ENCODE measurements at regions not wholly inside any gene's neighbourhood (a gene's known extent, or its start where the extent isn't known, plus 50 kb on each side); places are given as distances from the start of the nearest gene placed in this dataset.
A peak's percentile ranks its signal among the peaks of the same experiment; 100 is the strongest.

DNA sequence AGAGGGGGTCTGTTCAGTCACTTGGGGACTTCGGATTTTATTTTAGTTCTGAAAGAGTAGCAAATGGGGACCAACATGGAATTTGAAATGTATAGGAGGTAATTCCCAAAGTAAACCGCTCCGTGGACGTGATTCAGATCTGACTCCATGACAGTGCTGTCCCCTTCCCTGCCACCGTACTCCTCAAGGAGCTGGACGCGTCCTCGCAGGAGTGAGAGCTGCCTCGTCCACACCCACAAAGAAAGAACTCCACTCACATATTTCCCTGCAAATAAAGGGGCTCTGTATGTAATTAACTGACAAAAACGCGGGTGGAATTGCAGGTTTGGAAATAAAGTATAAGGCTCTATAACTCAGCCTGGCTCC lies 183.6 kb downstream of the ETS2 start:
- DNase-seq (ENCODE audit: low read depth, low spot score), result no peak
- H3K27ac ChIP-seq, result no peak overlapping the region

DNA sequence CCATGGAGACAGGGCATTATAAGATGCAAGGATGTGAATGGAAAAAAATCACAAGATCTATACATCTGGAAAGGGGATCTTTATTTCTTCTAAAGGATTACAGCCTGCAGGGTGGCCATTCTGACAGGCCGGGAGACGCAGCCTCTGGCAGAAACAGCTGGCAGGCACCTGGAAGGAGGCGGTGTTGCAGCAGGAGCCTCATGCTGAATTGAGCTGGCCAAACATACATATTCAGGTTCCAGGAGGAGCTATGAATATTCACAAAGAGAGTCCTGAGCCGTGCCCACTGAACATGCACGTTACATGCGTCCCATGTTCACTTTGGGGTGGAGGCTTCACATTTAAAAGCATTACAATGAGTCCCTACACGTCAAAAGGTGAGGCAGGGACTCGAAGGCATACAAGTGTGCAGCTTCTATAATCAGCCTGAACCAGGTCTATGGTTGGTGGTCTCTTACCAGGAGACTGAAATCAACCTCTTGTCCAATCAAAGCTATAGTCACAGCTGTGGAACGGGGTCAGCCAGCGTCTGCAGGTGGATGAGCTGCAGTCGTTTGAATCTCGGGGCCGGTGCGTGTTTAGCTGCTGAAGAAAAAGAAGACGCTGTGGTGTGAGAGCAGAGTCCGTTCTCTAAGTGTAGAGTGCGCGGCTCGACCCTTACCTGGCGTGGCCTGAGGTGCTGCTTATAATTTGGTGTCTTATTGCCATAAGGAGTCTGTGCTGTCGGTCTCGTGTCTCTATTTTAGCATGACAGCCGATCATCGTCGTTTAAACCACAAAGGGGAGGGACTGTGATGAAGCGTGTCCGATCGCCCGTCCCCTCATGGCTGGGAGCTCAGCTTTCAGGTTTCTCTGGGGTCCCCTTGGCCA lies 183.0 kb downstream of the ETS2 start:
- no peak for DNase-seq (ENCODE audit: low read depth, low spot score)
- no peak overlapping the region for H3K27ac ChIP-seq

DNA sequence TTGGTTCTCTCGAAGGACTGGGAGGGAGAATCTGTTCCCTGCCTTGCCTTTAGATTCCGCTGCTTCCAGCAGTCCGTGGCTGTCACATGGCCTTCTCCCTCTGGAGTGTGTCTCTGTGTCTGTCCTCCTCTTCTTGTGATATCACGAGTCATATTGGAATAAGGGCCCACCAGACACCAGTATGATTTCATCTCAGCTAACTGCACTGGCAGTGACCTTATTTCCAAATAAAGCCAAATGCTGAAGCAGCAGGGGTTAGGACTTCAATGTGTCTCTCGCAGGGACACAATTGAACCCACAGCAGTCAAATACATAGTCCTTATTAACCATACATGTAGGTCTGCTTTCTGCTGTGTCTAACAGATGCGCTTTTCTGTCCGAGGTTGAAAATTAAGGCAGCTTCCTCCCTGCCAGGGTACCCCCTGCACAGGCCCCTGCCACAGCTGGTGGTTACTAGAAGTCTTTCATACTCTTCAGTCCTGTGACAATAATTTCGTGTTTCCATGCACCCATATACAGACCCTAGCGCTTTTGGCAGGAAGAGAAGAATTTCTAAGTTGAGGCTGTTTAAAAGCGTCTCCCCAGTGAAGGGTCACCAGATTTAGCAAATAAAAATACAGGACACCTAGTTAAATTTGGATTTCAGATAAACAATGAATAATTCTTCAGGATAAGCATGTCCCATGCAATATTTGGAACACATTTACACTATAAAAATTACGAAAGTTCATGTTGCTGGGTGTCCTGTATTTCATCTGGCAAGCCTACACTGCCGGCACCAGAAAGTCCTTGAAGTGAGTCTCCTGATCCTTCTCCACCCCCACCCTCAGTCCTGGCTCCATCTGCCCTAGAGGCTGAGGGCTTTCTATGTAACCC lies 182.1 kb downstream of the ETS2 start:
- H3K27ac ChIP-seq, result no peak overlapping the region
- DNase-seq (ENCODE audit: low read depth, low spot score), result no peak

DNA sequence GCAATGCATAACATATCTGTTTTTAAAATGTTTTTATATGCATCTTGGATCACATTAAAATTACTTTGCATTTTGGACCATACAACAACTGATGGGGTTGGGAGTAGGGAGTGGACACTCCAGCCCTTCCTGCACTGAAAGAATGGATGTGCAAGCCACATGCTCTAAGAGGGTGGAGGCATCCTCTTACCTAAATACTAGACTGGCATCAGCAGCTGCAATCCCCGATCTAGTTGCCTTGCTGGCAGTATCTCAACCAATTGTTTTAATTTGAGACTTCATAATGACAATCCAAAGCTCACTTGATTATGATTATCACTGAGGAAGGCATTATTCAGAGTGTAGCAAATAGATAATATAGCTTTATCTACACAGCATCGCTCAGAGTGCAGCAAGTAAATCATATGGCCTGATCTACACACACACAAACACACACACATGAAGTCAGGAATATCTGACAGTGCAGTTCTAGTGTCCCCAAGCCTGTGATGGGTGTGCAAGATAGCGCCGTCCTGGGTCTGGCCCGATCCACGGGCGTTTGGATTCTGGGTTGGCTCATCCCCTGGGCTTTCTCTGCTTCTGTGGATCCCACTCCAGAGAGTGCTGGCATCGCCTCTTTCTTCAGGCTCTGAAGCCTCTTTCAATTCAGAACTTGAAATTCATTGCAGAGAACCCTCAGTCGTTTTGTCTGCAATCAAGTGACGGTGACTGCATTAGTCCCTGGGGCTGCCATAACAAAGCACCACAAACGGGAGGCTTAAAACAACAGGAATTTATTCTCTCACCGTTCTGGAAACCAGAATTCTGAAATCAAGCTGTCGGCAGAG lies 181.3 kb downstream of the ETS2 start:
- DNase-seq (ENCODE audit: low read depth, low spot score), result no peak
- H3K27ac ChIP-seq, result no peak overlapping the region

DNA sequence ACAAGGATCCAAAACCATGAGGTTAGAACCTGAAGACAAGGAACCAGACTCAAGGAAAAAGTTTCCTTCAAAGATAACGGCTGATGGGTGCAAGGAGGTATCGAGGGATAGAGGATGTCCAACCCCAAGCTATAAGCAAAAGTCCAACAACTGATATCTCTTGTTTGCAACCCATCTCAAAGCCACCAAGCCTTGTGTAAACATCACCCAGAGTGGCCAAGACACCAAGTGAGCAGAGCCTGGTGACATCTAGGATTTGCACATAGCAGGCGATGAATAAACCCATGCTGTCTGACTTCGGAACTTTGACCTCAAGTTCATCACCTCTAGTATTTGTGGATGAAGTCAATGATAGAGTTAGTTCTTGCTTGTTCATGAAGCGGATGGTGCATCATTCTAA lies 180.7 kb downstream of the ETS2 start:
- DNase-seq (ENCODE audit: low read depth, low spot score), result no peak
- H3K27ac ChIP-seq, result no peak overlapping the region

DNA sequence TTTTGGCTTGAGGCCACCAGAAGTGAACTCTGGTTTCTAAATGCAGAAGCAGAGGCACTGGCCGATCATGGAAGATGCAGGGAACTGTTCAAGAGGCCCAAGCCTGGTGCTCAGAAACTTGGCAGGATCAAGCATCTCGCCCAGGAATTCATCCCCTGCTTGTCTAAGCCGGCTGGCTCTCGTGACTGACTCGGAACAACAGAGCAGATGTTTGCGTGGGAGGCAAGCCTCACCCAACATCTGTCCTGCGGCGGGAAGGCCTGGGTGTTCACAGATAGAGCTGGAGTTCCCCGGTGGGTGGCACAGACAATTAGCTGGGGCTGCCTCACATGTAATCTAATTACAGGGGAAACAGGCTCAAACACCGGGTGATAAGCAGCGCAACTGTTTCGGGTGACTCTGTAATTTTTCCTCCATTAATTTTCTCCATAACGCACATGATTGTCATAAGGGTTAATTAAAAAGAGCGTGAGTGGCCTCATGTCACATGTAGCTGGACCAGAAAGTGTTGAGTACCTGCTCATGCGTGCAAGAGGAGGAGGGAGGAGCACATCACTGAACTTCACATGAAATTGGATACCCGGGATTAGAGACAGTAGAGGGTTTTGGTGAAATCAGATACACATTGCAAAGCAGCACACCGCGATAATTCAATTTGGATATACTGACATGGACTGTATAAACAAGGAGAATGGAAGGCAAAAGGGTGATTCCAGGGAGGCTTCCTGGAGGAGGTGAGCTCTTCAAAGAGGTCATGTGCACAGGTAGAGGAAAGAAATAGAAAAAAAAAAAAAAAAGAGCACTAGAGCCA lies 180.0 kb downstream of the ETS2 start:
- peak; percentile 44 for DNase-seq (ENCODE audit: low read depth, low spot score)
- H3K27ac ChIP-seq, result no peak overlapping the region

DNA sequence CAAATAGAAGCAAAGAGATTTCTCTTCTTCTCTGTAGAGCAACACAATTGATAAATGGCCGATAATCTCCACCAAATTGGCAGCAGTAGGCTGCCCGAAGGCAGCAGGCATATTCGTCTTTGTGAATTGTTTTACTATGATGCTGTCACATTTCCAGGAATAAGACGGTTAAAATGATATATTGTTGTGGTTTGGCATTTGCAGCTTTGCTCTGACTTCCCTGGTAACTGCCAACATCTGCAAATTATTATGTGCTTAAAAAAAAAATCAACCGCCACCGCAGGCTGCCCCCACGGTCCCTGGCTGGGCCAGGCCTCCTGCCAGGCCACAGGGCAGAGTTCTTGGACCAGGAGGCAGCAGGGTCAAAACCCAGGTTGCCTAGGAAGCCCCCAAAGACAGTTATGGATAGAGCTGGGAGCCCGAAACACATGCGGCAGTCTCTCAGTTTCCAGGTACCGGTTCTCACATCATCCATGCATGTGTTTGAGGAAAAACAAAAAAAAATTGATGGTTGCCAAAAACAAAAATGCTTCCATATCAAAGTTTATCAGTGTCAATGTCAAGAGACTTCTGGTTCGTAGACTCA lies 179.3 kb downstream of the ETS2 start:
- no peak for DNase-seq (ENCODE audit: low read depth, low spot score)
- no peak overlapping the region for H3K27ac ChIP-seq

DNA sequence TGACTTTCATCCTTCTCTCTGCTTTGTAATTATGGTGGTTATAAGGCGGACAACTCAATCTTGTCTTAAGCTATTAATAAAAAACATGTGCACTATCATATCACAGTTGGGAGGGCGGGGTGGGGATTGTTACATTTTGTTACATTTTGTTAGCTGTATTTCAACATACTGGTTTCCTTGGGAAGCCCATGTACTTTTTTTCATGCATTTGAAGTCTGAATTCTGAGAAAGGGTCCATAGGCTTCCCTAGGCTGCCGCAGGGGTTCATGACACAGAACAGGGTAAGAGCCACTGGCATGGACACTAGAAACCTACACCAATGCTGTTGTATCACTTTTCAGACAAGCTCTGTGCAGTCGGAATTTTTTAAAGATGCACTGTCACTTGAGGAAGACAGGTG lies 178.8 kb downstream of the ETS2 start:
- DNase-seq (ENCODE audit: low read depth, low spot score), result no peak
- H3K27ac ChIP-seq, result no peak overlapping the region

DNA sequence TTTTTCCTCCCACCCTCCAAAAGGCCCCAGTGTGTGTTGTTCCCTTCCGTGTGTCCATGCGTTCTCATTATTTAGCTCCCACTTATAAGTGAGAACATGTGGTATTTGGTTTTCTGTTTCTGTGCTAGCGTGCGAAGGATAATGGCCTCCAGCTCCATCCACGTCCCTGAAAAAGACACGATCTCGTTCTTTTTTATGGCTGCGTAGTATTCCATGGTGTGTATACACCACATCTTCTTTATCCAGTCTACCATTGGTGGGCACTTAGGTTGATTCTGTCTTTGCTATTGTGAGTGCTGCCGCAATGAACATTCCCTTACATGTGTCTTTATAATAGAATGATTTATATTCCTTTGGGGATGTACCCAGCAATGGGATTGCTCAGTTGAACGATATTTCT lies 177.8 kb downstream of the ETS2 start:
- no peak overlapping the region for H3K27ac ChIP-seq
- DNase-seq (ENCODE audit: low read depth, low spot score), result no peak

DNA sequence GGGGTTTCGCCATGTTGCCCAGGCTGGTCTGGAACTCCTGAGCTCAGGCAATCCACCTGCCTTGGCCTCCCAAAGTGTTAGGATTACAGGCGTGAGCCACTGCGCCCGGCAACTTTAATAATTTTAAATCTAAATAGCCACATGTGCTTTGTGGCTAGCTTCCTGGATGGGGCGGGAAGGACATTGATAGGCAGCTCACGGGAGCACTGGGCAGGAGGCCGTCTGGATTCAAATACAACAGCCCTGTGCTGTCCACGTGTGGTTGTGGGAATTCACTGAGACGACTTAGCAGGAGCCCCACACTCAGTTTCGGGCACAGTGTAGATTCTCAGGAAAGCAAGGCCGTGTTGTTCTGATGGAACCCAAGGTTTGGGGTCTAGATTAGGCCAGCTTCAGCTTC lies 177.1 kb downstream of the ETS2 start:
- no peak for DNase-seq (ENCODE audit: low read depth, low spot score)
- no peak overlapping the region for H3K27ac ChIP-seq

DNA sequence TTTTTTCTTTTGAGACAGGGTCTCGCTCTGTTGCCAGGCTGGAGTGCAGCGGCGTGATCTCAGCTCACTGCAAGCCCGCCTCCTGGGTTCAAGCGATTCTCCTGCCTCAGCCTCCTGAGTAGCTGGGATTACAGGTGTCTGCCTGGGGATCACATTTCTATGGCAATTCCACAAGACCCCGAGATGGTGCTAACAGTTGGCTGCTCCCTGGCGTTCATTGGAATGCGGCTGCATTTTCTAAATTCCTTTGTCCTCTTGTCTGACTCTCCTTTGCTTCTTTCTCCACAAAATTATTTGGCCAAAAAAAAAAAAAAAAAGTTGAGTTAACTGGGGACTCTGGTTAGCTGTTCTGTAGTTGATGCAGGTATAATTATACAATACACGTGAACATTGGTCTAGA lies 176.4 kb downstream of the ETS2 start:
- no peak for DNase-seq (ENCODE audit: low read depth, low spot score)
- no peak overlapping the region for H3K27ac ChIP-seq

DNA sequence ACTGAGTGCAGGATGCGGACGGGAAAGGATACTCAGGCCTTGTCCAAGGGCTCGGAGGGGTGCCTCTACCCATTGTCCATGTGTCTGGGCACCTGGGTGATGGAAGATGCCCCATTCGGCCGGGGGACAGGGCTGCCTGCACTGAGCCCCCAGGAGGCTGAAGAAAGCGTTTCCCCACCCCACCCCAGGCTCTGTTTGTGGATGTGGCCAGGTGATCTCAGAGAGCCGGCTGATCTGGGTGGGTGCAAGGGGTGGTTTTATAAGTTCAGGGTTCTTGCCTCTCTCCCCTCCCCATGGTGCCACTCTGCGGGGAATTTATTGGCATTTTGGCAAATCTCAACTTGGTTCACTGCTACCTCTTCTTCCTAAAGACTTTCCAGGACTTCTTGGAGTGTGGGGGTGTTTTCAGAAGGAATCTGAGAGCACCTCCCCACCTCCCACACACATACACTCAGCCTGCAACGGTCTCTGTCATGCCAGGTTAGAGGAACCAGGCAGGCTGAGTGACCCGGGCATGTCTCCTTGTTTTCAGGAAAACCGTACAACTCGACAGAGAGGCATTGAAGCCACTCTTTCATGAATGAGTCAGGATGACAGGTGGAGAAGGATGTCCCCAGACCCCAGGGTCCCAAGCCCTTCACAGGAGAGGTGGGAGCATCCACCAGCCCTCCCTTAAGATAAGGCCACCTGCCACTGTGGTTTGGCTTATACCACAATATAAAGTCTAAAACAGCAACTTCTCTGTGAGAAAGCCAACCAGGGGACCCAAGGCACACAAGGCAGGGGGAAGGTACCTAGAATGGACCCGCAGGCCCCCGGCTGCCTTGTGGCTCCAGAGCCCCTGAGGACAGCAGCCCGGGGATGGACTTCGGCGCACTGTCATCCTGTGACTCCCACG lies 174.9 kb downstream of the ETS2 start:
- no peak for DNase-seq (ENCODE audit: low read depth, low spot score)
- no peak overlapping the region for H3K27ac ChIP-seq

DNA sequence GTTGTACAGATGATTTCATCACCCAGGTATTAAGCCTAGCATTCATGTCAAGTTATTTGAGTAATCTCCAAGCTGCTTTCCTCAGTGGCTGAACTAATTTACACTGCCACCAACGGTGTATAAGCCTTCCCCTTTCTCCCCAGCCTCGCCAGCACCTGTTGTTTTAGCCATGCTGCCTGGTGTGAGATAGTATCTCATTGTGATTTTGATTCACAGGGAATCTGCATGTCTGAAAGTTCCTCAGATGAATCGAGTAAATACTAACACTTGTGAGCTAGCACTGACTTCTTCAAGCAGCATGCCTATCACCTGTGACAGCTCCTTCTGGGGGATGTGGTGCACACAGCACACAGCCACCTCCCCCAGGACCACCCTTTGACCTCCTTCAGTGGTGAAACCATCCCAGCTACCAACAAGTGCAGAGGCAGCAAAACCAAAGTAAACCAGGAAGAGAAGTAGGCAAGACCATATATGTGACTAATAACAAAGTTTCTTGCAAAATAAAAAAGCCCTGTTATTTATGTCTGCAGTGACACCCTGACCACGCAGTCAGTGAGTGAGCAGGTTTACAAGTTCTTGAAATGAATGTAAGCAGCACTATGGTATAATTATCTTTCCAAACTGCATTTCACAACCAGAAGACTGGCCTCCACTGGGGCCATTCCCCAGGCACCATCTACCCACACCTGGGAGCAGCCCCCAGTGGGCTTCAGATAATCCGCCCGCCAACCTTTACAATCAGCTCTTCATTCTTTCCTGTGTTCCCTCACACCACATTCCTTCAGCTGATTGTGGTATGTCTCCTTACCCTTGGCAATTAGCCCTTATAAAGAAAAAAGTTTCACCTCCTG lies 173.8 kb downstream of the ETS2 start:
- no peak overlapping the region for H3K27ac ChIP-seq
- peak; percentile 40 for DNase-seq (ENCODE audit: low read depth, low spot score)

DNA sequence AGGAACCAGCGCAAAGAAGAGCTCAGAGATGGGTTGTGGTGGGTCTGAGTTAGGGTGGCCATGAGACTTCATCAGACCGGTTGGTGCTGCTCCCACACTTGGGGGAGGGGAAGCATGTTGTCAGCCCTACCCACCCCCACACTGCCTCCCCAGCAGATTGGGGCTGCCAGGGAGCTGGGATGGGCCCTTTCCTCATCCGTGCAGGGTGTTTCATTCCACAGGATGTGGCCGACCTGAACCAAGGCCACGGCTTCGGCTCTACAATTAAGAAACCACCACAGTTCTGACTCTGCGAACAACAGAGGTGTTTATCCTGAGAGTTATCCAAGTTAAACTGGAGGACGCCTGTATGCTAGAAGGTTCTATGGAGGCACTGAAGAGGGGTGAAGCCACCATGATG lies 171.2 kb downstream of the ETS2 start:
- DNase-seq (ENCODE audit: low read depth, low spot score), result no peak
- no peak overlapping the region for H3K27ac ChIP-seq

DNA sequence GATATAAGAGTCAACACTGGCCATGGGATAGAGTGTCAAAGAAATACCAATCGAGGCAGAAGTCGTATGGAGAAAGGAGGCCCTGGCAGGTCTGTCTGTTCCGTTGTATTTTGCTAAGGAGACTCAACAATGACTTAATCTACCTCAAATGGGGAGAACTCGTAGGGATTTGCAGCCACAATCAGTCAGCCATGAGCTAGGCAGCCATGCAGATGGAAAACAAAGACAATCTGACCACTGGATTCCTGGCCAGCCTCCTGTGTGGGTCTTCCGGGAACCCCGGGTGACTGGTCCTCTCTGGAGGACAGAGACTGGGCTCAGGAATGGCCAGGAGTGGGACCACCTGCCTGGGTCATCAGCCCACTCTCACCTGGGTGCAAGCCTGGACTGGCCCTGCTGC lies 167.8 kb downstream of the ETS2 start:
- no peak for DNase-seq (ENCODE audit: low read depth, low spot score)
- no peak overlapping the region for H3K27ac ChIP-seq

DNA sequence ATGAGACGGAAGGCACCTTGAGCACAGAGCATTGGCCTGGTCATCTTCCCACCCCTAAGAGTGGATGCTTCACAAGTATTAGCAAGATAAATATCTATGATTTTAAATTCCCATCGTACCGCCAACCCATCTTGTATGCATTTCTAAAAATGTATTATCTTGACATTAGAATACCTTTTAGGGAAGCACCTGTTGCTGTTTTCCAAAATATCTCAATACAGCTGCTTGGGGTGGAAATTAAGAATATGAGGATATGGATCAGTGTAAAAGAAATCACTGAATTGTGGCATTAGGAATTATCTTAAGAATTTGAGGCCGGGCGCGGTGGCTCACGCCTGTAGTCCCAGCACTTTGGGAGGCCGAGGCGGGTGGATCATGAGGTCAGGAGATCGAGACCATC lies 166.3 kb downstream of the ETS2 start:
- DNase-seq (ENCODE audit: low read depth, low spot score), result no peak
- no peak overlapping the region for H3K27ac ChIP-seq

DNA sequence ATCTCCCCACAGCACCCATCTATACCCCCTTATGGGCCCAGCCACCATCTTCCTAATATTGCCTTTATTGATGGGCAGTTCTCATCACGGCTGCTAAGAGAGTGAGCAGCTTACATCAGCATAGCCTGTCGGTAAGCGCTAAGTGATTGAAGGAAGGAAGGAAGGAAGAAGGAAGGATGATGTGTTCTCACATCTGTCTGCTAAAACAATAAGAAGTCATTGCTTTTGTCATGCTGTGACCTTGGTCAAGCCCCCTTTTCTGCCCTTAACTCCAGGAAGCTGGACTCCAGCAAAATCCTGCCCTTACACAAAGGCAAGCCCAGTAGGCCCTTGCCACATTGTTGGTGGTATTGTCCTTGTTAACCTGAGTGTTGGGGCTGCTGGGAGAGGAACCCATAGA lies 165.0 kb downstream of the ETS2 start:
- H3K27ac ChIP-seq, result no peak overlapping the region
- DNase-seq (ENCODE audit: low read depth, low spot score), result no peak

Data from epithelial cell of prostate (primary cell).